ENCODE measurements at regions not wholly inside any gene's neighbourhood (a gene's known extent, or its start where the extent isn't known, plus 50 kb on each side); places are given as distances from the start of the nearest gene placed in this dataset.

- Histone ChIP-seq H3K23ac (ENCODE audit: insufficient read length) (no peak overlapping the region), H3K14ac (ENCODE audit: insufficient read length) (no peak overlapping the region), H3K9me3 (ENCODE audit: insufficient read depth in 2 of 2, low read depth in 1 of 2, low read length in 1 of 2) (peaks cover 0 to 2% of the 10 kb centered on the region in 2 experiments; a peak in 1 of 4 replicates), H3K9ac (replicated peaks in 1 of 4; ENCODE audit: extremely low read depth in 1 of 4, low read depth in 3 of 4, low read length in 3 of 4) (no peak overlapping the region), H2AK5ac (ENCODE audit: low read depth, low read length) (no peak overlapping the region), H3K36me3 (ENCODE audit: control insufficient read depth in 2 of 4, insufficient read depth in 4 of 4, low read length in 3 of 4) (no peaks in the 10 kb centered on the region), H3K4ac (replicated peaks; ENCODE audit: insufficient read length, low read depth, low read length) (no peak overlapping the region), H2BK15ac (ENCODE audit: low read length) (no peak overlapping the region), H2AFZ (ENCODE audit: low read length) (no peak overlapping the region), H3K56ac (replicated peaks; ENCODE audit: insufficient read length, low read depth, low read length) (no peak overlapping the region), H3K27ac (ENCODE audit: low read depth, low read length) (no peak overlapping the region), H4K20me1 (replicated peaks in 1 of 2; ENCODE audit: control insufficient read depth in 1 of 2, insufficient read depth in 2 of 2, low read length in 2 of 2) (no peaks in the 10 kb centered on the region), H3K79me1 (ENCODE audit: low read depth, low read length) (no peaks in the 10 kb centered on the region), H3K18ac (ENCODE audit: extremely low read depth, low read length) (no peak overlapping the region), H4K91ac (replicated peaks; ENCODE audit: insufficient read length, low read length) (no peak overlapping the region), H4K8ac (ENCODE audit: extremely low read depth, insufficient read depth, low read length) (no peak overlapping the region), H2BK5ac (ENCODE audit: low read depth, low read length) (no peak overlapping the region), H3K27me3 (replicated peaks in 1 of 4; ENCODE audit: control insufficient read depth in 3 of 4, extremely low read depth in 1 of 4, insufficient read depth in 3 of 4, low read length in 3 of 4) (no peaks in the 10 kb centered on the region), H4K5ac (ENCODE audit: insufficient read length, low read depth, low read length) (no peak overlapping the region), H2BK120ac (replicated peaks; ENCODE audit: low read depth, low read length) (no peak overlapping the region), H2BK20ac (ENCODE audit: low read length) (no peak overlapping the region), H3K4me1 (replicated peaks in 1 of 4; ENCODE audit: control insufficient read depth in 3 of 4, insufficient read depth in 4 of 4, low read length in 3 of 4) (no peaks in the 10 kb centered on the region), H3K79me2 (ENCODE audit: control insufficient read depth in 1 of 2, insufficient read depth in 2 of 2, low read length in 2 of 2) (no peaks in the 10 kb centered on the region), H3K4me2 (ENCODE audit: insufficient read depth in 1 of 2, low read depth in 2 of 2, low read length in 2 of 2) (no peak overlapping the region), H3K23me2 (ENCODE audit: low read depth, low read length) (no peaks in the 10 kb centered on the region), H2BK12ac (ENCODE audit: low read depth, low read length) (no peak overlapping the region), H3K4me3 (ENCODE audit: extremely low read depth in 1 of 4, insufficient read depth in 2 of 4, low read depth in 3 of 4, low read length in 4 of 4) (no peak overlapping the region)
- ChIA-PET CTCF (ENCODE audit: partially characterized antibody) (no interaction called here), POLR2A (ENCODE audit: partially characterized antibody) (no interaction called here)
- FAIRE-seq (no peak), DNase-seq (ENCODE audit: low read depth in 1 of 2, low spot score in 2 of 2) (no peak)
- 99% methylated on average over 4 of the region's 4 CpGs; no CpG with 5 or more reads in 1 of the 2 experiments for whole genome bisulfite sequencing, 2 experiments (ENCODE audit: extremely low coverage in 1 of 2, insufficient coverage in 1 of 2, insufficient read length in 1 of 2, insufficient replicate concordance in 2 of 2, low coverage in 1 of 2, low lambda C conversion rate in 2 of 2, missing lambda C conversion rate in 1 of 2)
- TF ChIP-seq MAFK (IDR thresholded peaks at IDR 0.05; ENCODE audit: low read depth, low read length) (peak; percentile 85), RNF2 (IDR thresholded peaks at IDR 0.05; ENCODE audit: borderline replicate concordance, low read depth, low read length, missing control alignments, poor library complexity, severe bottlenecking) (no peak), HDAC2 (IDR thresholded peaks at IDR 0.05; ENCODE audit: borderline replicate concordance in 1 of 2, low read depth in 2 of 2, low read length in 2 of 2) (no peak)
Measured at GRCh38 chr4:14564281-14564680, 438.0 kb upstream of the CPEB2 start.

All from H1 (cell line).